ENCODE measurements at regions not wholly inside any gene's neighbourhood (a gene's known extent, or its start where the extent isn't known, plus 50 kb on each side); places are given as distances from the start of the nearest gene placed in this dataset.
"Not testable (repeated sequence)": the region's sequence is repeated elsewhere in the genome, so short reads cannot be mapped to it uniquely, and the experiment has no call there.

DNA sequence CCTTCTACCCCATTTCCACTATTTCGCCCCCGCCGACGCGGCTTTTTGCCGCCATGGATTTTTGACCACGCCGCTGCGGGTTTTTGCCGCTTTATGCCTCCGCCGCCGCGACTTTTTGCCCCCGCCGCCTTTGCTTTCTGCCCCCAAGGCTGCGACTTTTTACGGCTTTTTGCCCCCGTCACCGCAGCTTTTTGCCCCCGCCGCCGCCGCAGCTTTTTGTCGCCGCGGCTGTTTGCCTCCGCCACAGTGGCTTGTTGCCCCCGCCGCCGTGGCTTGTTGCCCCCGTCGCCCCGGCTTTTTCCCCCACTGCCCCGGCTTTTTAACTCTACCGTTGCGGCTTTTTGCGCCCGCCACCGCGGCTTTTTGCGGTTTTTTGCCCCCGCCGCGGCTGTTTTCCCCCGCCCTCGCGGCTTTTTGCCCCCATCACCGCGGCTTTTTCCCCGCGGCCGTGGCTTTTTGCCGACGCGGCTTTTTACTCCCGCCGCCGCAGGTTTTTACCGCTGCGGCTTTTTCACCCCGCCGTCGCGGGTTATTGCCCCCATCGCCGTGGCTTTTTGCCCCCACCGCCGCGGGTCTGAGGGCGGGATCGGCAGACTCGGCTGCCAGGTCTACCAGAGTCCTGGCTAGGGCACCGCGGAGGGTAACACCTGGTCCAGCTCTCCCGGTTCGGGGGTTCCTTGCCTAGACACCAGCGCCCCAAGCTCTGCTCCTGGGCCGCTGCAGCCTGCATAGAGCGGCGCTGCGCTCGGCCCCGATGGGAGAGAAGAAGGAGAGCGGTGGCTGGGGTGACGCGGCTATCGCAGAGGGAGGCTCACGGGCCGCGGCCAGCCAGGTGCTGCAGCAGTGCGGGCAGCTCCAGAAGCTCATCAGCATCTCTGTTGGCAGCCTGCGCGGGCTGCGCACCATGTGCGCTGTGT lies 562.7 kb upstream of the WSB1 start:
- DNase-seq = no peak

DNA sequence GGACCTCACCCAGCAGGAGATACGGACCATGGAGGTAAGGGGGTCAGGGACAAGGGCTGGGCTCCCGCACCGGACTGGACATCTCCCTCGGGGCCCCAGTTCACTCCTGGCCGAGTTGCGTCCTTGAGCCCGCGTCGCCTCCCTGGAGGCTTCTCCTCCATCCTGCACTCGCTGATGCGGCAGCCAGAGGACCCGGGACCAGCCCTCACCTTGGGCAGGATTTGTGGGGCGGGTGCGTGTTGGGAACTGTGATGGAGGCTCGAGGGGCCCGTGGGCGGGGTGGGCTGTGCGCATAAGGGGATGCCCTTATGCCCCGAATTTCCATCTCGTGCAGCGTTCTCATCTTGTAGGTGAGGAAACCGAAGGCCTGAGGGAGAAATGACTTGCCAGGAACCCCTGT lies 562.0 kb upstream of the WSB1 start:
- not testable (repeated sequence) for DNase-seq

DNA sequence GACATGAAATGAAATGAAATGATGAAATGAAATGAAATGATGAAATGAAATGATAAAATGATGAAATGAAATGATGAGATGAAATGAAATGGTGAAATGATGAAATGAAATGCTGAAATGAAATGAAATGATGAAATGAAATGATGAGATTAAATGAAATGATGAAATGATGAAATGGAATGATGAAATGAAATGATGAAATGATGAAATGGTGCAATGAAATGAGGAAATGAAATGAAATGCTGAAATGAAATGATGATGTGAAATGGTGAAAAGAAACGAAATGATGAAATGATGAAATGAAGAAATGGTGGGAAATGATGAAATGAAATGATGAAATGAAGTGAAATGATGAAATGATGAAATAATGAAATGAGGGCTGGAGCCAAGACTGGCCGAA lies 559.1 kb upstream of the WSB1 start:
- not testable (repeated sequence) for DNase-seq

DNA sequence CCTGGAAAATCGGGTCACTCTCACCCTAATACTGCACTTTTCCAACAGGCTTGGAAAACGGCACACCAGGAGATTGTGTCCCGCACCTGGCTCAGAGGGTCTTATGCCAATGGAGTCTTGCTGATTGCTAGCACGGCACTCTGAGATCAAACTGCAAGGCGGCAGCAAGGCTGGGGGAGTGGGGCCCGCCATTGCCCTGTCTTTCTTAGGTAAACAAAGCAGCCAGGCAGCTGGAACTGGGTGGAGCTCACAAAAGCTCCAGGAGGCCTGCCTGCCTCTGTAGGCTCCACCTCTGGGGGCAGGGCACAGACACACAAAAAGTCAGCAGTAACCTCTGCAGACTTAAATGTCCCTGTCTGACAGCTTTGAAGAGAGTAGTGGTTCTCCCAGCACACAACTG lies 557.9 kb upstream of the WSB1 start:
- not testable (repeated sequence) for DNase-seq

DNA sequence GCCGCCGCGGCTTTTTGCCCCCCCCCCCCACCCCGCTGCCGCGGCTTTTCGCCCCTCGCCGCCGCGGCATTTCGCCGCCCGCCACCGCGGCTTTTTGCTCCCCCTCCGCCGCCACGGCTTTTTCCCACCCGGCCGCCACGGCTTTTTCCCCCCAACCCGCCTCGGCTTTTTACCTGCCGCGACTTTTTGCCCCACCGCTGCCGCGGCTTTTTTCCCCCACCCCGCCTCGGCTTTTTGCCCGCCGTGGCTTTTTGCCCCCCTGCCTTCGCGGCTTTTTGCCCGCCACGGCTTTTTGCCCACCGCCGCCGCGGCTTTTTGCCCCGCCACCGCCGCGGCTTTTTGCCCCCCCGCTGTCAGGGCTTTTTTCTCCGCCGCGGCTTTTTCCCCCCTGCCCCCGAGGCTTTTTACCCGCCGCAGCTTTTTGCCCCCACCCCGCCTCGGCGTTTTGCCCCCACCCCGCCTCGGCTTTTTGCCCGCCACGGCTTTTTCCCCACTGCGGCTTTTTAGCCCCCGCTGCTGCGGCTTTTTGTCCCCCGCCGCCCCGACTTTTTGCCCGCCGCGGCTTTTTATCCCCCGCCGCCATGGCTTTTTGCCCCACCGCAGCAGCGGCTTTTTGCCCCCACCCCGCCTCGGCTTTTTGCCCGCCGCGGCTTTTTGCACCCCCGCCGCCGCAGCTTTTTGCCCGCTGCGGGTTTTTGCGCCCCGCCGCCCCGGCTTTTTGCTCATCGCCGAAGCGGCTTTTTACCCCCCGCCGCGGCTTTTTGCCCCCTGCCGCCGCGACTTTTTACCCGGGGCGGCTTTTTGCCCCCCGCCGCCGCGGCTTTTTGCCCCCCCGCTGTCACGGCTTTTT lies 527.8 kb upstream of the WSB1 start:
- no peak for DNase-seq

DNA sequence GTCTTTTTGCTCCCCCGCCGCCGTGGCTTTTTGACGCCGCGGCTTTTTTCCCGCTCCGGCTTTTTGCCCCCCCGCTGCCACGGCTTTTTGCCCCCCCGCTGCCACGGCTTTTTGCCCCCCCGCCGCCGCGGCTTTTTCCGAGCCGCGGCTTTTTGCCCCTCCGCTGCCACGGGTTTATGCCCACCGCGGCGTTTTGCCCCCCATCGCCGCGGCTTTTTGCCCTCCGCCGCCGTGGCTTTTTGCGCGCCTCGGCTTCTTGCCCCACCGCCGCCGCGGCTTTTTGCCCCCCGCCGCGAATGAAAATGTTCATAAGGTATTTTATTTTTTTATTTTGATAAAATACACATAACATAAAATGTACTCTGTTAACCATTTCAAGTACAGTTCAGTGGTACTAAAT lies 527.2 kb upstream of the WSB1 start:
- DNase-seq = no peak

DNA sequence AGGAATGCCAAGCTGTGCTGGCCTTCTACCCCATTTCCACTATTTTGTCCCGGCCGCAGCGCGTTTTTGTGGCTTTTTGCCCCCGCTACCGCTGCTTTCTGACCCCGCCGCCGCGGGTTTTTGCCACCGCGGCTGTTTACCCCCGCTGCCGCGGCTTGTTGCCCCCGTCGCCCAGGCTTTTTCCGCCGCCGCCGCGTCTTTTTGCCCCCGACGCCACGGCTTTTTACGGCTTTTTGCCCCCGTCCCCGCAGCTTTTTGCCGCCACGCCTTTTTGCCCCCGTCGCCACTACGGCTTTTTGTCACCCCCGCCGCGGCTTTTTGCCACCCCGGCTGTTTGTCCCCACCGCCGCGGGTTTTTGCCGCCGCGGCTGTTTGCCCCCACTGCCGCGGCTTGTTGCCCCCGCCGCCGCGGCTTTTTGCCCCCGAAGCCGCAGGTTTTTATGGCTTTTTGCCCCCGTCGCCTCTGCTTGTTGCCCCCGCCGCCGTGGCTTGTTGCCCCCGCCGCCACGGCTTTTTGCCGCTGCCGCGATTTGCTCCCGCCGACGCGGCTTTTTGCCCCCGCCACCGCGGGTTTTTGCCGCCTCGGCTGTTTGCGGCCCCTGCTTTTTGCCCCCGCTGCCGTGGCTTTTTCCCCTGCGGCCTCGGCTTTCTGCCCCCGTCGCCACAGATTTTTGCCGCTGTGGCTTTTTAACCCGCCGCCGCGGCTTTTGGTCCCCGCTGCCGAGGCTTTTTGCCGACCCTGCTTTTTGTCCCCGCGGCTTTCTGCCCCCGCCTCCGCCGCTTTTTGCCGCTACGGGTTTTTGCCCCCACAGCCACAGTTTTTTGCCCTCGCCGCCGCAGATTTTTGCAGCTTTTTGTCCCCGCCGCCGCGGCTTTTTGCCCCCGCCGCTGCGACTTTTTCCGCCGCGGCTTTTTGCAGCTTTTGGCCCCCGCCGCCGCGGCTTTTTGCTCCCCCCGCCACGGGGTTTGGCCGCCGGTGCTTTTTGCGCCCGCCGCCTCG lies 520.4 kb upstream of the WSB1 start:
- DNase-seq = no peak

DNA sequence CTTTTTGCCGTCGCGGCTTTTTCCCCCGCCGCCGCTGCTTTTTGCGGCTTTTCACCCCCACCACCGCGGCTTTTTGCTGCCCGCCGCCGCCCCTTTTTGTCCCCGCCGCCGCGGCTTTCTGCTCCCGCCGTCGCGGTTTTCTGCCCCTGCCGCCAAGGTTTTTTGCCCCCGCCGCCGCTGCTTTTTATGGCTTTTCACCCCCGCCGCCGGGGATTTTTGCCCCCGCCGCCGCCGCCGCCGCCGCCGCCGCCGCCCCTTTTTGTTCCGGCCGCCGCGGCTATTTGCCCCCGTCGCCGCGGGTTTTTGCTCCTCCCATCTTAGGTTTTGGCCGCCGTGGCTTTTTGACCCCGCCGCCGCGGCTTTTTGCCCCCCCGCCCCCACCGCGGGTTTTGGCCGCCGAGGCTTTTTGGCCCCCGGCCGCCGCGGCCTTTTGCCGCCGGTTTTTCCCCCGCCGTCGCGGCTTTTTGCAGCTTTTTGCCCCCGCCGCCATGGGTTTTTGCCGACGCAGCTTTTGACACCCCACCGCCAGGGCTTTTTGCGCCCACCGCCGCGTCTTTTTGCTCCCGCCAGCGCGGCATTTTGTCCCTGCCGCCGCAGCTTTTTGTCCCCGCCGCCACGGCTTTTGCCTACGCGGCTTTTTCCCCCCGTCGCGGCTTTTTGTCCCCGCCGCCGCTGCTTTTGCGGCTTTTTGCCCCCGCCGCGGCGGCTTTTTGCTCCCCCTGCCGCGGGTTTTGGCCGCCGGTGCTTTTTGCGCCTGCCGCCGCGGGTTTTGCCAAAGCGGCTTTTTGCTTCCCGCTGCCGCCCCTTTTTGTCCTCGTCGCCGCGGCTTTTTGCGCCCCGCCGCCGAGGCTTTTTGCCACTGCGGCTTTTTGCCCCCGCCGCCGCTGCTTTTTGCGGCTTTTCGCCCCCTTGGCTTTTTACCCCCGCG lies 519.4 kb upstream of the WSB1 start:
- no peak for DNase-seq

DNA sequence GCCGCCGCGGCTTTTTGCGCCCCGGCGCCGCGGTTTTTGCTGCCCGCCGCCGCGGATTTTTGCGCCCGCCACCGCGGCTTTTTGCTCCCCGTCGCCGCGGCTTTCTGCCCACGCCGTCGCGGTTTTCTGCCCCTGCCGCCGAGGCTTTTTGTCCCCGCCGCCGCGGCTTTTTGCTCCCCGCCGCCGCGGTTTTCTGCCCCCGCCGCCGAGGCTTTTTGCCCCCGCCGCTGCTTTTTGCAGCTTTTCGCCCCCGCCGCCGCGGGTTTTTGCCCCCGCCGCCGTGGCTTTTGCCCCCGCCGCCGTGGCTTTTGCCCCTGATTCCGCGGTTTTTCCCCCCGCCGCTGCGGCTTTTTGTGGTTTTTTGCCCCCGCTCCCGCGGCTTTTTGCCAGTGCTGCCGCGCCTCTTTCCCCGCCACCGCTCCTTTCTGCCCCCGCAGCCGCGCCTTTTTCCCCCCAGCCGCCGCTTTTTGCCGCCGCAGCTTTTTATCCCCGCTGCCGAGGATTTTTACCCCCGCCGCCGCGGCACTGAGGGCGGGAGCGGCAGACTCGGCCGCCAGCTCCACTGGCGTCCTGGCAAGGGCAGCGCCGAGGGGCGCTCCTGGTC lies 518.6 kb upstream of the WSB1 start:
- no peak for DNase-seq

DNA sequence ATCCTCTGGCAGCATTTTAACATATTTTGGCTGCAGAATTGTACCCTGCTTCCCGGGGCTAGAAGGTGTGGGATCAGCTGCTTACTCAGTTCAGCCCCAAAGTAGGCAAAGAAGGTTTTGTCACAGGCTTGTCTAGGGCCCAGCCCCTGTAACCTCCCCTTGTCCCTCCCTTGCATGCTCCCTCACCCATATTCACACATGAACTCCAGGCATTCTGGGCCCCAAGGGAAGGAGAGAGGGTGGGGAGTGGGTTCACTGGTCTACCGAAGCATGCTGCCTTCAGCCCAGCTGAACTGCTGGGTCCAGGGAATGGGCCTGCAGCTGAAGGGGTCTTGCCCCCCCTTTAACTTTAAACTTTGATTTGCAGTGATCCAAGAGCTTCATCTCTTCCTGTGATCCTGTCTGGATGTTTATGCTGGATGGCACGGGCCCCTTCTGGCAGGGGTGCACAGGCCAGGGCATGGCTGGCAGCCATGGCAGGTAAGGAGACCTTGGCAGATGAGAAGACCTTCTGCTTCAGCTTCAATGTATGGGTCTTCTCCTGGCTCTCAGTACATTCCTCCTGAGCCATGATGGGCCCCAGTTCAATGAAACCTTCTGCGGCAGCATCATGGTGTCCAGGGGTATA lies 513.6 kb upstream of the WSB1 start:
- DNase-seq = not testable (repeated sequence)

DNA sequence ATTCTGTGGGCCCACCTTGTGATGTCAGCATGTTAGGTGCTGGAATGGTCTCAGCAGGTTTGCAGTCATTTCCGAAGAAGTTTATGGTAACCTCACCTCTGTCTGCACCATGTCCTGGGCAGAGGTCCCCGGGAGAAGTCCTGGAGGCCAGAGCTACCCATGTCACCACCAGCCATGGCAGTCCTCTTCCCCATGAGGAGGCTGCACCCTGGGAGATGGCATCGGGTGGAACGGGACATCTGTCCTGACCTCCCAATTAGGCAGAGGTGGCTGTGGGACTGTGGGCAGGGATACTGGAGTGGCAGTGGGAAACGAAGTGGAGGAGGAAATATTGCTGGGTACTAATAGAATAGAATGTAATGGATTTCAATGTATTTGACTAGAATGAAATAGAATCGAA lies 511.8 kb upstream of the WSB1 start:
- peak in 1 of 5 experiments; percentile 1 for DNase-seq

DNA sequence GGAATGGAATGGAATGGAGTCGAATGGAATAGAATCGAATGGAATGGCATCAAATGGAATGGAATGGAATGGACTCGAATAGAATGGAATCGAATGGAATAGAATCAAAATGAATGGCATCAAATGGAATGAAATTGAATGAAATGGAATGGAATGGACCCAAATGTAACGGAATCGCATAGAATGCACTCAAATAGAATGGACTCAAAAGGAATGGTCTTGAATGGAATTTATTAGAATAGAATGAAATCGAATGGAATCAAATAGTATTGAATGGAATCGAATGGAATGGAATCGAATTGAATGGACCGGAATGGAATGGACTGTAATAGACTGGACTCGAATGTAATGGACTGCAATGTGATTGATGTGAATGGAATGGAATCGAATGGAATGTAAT lies 501.4 kb upstream of the WSB1 start:
- DNase-seq = no peak

DNA sequence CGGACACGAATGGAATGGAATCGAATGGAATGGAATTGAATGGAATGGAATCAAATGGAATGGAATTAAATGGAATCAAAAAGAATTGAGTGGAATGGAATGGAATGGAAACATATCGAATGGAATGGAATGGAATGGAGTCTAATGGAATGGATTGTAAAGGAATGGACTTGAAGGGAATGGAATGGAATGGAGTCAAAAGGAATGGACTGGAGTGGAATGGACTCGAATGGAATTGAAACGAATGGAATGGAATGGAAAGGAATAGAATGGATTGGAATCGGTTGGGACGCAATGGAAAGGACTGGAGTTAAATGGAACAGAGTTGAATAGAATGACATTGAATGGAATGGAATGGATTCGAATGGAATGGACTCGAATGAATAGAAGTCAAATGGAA lies 486.9 kb upstream of the WSB1 start:
- no peak for DNase-seq

DNA sequence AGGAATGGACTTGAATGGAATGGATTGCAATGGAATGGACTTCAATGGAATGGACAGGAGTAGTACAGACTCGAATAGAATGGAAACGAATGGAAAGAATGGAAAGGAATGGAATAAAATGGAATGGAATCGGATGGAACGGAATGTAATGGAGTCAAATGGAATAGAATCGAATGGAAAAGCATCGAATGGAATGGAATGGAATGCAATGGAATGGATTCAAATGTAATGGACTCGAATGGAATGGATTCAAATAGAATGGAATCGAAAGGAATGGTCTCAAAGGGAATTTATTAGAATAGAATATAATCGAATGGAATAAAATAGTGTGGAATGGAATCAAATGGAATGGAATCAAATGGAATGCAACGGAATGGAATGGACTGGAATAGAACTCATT lies 484.9 kb upstream of the WSB1 start:
- no peak for DNase-seq

DNA sequence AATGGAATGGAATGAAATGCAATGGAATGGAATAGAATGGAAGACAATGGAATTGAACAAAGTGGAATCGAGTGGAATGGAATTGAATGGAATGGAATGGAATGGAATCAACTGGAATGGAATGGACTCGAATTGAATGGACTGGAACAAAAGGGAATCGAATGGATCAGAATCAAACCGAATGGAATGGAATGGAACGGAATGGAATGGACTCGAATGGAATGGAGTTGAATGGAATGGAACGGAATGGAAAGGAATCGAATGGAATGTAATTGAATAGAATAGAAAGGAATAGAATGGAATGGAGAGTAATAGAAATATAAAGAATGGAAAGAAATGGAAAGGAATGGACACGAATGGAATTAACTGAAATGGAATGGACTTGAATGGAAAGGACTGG lies 475.2 kb upstream of the WSB1 start:
- peak in 1 of 5 experiments; percentile 3 for DNase-seq

Measured in T-helper 2 cell (primary cell).